ENCODE measurements at regions not wholly inside any gene's neighbourhood (a gene's known extent, or its start where the extent isn't known, plus 50 kb on each side); places are given as distances from the start of the nearest gene placed in this dataset.

GRCh38 chr10:105968666-105969065, 1195.8 kb downstream of the SORCS1 start:
- Histone ChIP-seq H3K27ac (ENCODE audit: low read depth, low read length) (no peak overlapping the region), H2BK20ac (ENCODE audit: low read length) (no peak overlapping the region), H3K14ac (ENCODE audit: insufficient read length) (no peak overlapping the region), H3K4ac (replicated peaks; ENCODE audit: insufficient read length, low read depth, low read length) (no peak overlapping the region), H3K9me3 (ENCODE audit: insufficient read depth in 2 of 2, low read depth in 1 of 2, low read length in 1 of 2) (no peaks in the 10 kb centered on the region), H4K5ac (ENCODE audit: insufficient read length, low read depth, low read length) (no peak overlapping the region), H3K9ac (replicated peaks in 1 of 4; ENCODE audit: extremely low read depth in 1 of 4, low read depth in 3 of 4, low read length in 3 of 4) (no peak overlapping the region), H3K18ac (ENCODE audit: extremely low read depth, low read length) (no peak overlapping the region), H3K23ac (ENCODE audit: insufficient read length) (no peak overlapping the region), H4K20me1 (replicated peaks in 1 of 2; ENCODE audit: control insufficient read depth in 1 of 2, insufficient read depth in 2 of 2, low read length in 2 of 2) (no peaks in the 10 kb centered on the region), H3K27me3 (replicated peaks in 1 of 4; ENCODE audit: control insufficient read depth in 3 of 4, extremely low read depth in 1 of 4, insufficient read depth in 3 of 4, low read length in 3 of 4) (no peaks in the 10 kb centered on the region), H2AK5ac (ENCODE audit: low read depth, low read length) (no peak overlapping the region), H3K4me1 (replicated peaks in 1 of 4; ENCODE audit: control insufficient read depth in 3 of 4, insufficient read depth in 4 of 4, low read length in 3 of 4) (peaks cover 0 to 6% (median 2%) of the 10 kb centered on the region in 4 experiments; a peak in 3 of 7 replicates), H3K4me2 (ENCODE audit: insufficient read depth in 1 of 2, low read depth in 2 of 2, low read length in 2 of 2) (no peak overlapping the region), H4K8ac (ENCODE audit: extremely low read depth, insufficient read depth, low read length) (no peak overlapping the region), H3K23me2 (ENCODE audit: low read depth, low read length) (no peaks in the 10 kb centered on the region), H3K36me3 (ENCODE audit: control insufficient read depth in 2 of 4, insufficient read depth in 4 of 4, low read length in 3 of 4) (no peaks in the 10 kb centered on the region), H4K91ac (replicated peaks; ENCODE audit: insufficient read length, low read length) (no peak overlapping the region), H2BK5ac (ENCODE audit: low read depth, low read length) (no peak overlapping the region), H2BK15ac (ENCODE audit: low read length) (no peak overlapping the region), H3K56ac (replicated peaks; ENCODE audit: insufficient read length, low read depth, low read length) (no peak overlapping the region), H2BK12ac (ENCODE audit: low read depth, low read length) (no peak overlapping the region), H3K4me3 (ENCODE audit: extremely low read depth in 1 of 4, insufficient read depth in 2 of 4, low read depth in 3 of 4, low read length in 4 of 4) (no peak overlapping the region), H3K79me1 (ENCODE audit: low read depth, low read length) (no peaks in the 10 kb centered on the region), H3K79me2 (ENCODE audit: control insufficient read depth in 1 of 2, insufficient read depth in 2 of 2, low read length in 2 of 2) (no peaks in the 10 kb centered on the region), H2AFZ (ENCODE audit: low read length) (no peak overlapping the region), H2BK120ac (replicated peaks; ENCODE audit: low read depth, low read length) (no peak overlapping the region)
- POLR2A ChIA-PET (ENCODE audit: partially characterized antibody) = no interaction called here
- DNase-seq (ENCODE audit: low read depth in 1 of 2, low spot score in 2 of 2) = no peak
- WGBS, 2 experiments (ENCODE audit: extremely low coverage in 1 of 2, insufficient coverage in 1 of 2, insufficient read length in 1 of 2, insufficient replicate concordance in 2 of 2, low coverage in 1 of 2, low lambda C conversion rate in 2 of 2, missing lambda C conversion rate in 1 of 2) = 96% methylated on average over 3 of the region's 3 CpGs; no CpG with 5 or more reads in 1 of the 2 experiments
- CTCF ChIA-PET (ENCODE audit: partially characterized antibody) = no interaction called here
- FAIRE-seq = no peak
- TF ChIP-seq GTF2F1 (IDR thresholded peaks at IDR 0.05; ENCODE audit: borderline replicate concordance, low read depth, low read length) (no peak), JUND (IDR thresholded peaks at IDR 0.05; ENCODE audit: low read length) (no peak), EP300 (IDR thresholded peaks at IDR 0.05; ENCODE audit: borderline replicate concordance in 1 of 2, low read depth in 2 of 2, low read length in 2 of 2) (no peak), TBP (IDR thresholded peaks at IDR 0.05; ENCODE audit: low read depth, low read length) (no peak), BRCA1 (IDR thresholded peaks at IDR 0.05; ENCODE audit: low read depth, low read length) (no peak), TCF12 (IDR thresholded peaks at IDR 0.05; ENCODE audit: low read depth, low read length) (no peak), TEAD4 (IDR thresholded peaks at IDR 0.05; ENCODE audit: low read depth, low read length) (no peak), RXRA (IDR thresholded peaks at IDR 0.05; ENCODE audit: insufficient read depth, low read depth, low read length) (no peak)
- TF ChIP-seq, protein P1, sequence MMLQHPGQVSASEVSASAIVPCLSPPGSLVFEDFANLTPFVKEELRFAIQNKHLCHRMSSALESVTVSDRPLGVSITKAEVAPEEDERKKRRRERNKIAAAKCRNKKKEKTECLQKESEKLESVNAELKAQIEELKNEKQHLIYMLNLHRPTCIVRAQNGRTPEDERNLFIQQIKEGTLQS (IDR thresholded peaks at IDR 0.05; ENCODE audit: insufficient read depth, low read depth, low read length) = no peak
